B cell (primary cell): ENCODE measurements at regions not wholly inside any gene's neighbourhood (a gene's known extent, or its start where the extent isn't known, plus 50 kb on each side); places are given as distances from the start of the nearest gene placed in this dataset.

ENCODE experiments used
- ATAC-seq: fragments of 200-7000 bp; cut with Tn5 transposase; one replicate; pipeline ENCODE4 v1.10.0; 2021; ENCODE audit warnings: low read depth, mild to moderate bottlenecking, moderate number of reproducible peaks, moderate library complexity
- CTCF ChIA-PET: fragments of 350-600 bp; sonication (Branson Sonifier 250); formaldehyde crosslinking; loops from one replicate; lab custom pipeline; 2021; ENCODE audit warnings: antibody characterized with exemption, inconsistent platforms; lab: Charles Lee
- POLR2A ChIA-PET: fragments of 350-600 bp; sonication (Branson Sonifier 250); formaldehyde crosslinking; loops from one replicate; lab custom pipeline; 2021; ENCODE audit warnings: antibody characterized with exemption; lab: Charles Lee
- DNase-seq: peaks from one replicate; pipeline ENCODE4 v3.0.0; 2013
- H2AFZ ChIP-seq: 2 replicates; pipeline ENCODE4 v1.6.1; 2012; ENCODE audit warnings: mild to moderate bottlenecking, low read depth, low read length; ENCODE audit not compliant: insufficient read depth, poor library complexity, severe bottlenecking
- H3K27ac ChIP-seq, 2 donors: 1 replicate in 1 of 2; 2 replicates in 1 of 2; pipeline ENCODE4 v1.5.1; 2012 to 2013; ENCODE audit warnings: low read length in 2 of 2, mild to moderate bottlenecking in 2 of 2, moderate library complexity in 1 of 2
- H3K27me3 ChIP-seq, 4 experiments: fragments of 200-600 bp in 1 of 4; sonication (generic) in 1 of 4; replicated peaks in 1 of 4; 1 replicate in 2 of 4; 2 replicates in 2 of 4; pipeline versions ENCODE4 v1.6.1 to v1.7.0; 2013 to 2016; ENCODE audit warnings: low read length in 3 of 4, mild to moderate bottlenecking in 2 of 4, mixed read lengths in 1 of 4, moderate library complexity in 1 of 4; ENCODE audit not compliant: insufficient read depth in 4 of 4, control insufficient read depth in 3 of 4; ENCODE audit errors: control extremely low read depth in 1 of 4
- H3K36me3 ChIP-seq, 2 experiments: replicated peaks in 1 of 2; 1 replicate in 1 of 2; 2 replicates in 1 of 2; pipeline versions ENCODE4 v1.6.1 to v1.7.1; 2013; ENCODE audit warnings: low read length in 1 of 2; ENCODE audit not compliant: insufficient read depth in 2 of 2, control insufficient read depth in 1 of 2; ENCODE audit errors: control extremely low read depth in 1 of 2, extremely low read depth in 1 of 2
- H3K4me1 ChIP-seq, 2 donors: fragments of 200-600 bp in 1 of 2; sonication (generic) in 1 of 2; 1 replicate in 1 of 2; 2 replicates in 1 of 2; pipeline versions ENCODE4 v1.5.1 to v1.6.1; 2013 to 2017; ENCODE audit warnings: low read length in 2 of 2; ENCODE audit not compliant: control insufficient read depth in 2 of 2, insufficient read depth in 2 of 2
- H3K4me2 ChIP-seq: replicated peaks from 2 replicates; pipeline ENCODE3; 2012; ENCODE audit warnings: mild to moderate bottlenecking, low read depth, low read length; ENCODE audit not compliant: poor library complexity, severe bottlenecking
- H3K4me3 ChIP-seq, 5 experiments: fragments of 200-600 bp in 1 of 5; sonication (generic) in 1 of 5; 1 replicate in 3 of 5; 2 replicates in 2 of 5; pipeline versions ENCODE4 v1.5.1 to v1.7.0; 2011 to 2016; ENCODE audit warnings: low read length in 4 of 5, mild to moderate bottlenecking in 4 of 5, low read depth in 2 of 5, control low read depth in 1 of 5, moderate library complexity in 1 of 5; ENCODE audit not compliant: insufficient read depth in 1 of 5; ENCODE audit errors: control extremely low read depth in 1 of 5, extremely low read depth in 1 of 5
- H3K79me2 ChIP-seq: fragments of 200-600 bp; sonication (generic); one replicate; pipeline ENCODE4 v1.6.0; 2016; ENCODE audit warnings: low read length; ENCODE audit not compliant: control insufficient read depth, insufficient read depth
- H3K9ac ChIP-seq: fragments of 200-600 bp; sonication (generic); 2 replicates; pipeline ENCODE4 v1.6.1; 2017; ENCODE audit warnings: mild to moderate bottlenecking, low read length, moderate library complexity
- H3K9me3 ChIP-seq, 3 donors: one replicate each; pipeline versions ENCODE4 v1.6.1 to v1.7.1; 2013; ENCODE audit warnings: low read length in 2 of 3; ENCODE audit not compliant: control insufficient read depth in 2 of 3, insufficient read depth in 1 of 3; ENCODE audit errors: control extremely low read depth in 1 of 3
- H4K20me1 ChIP-seq: 2 replicates; pipeline ENCODE4 v1.6.0; 2012; ENCODE audit warnings: mild to moderate bottlenecking, low read length; ENCODE audit not compliant: insufficient read depth, control insufficient read depth, poor library complexity, severe bottlenecking
- H3K27ac Mint-ChIP-seq: one replicate; pipeline ENCODE4 v1.8.0; 2021; ENCODE audit warnings: mixed read lengths
- H3K27me3 Mint-ChIP-seq: one replicate; pipeline ENCODE4 v1.8.0; 2021; ENCODE audit warnings: mixed read lengths
- H3K4me1 Mint-ChIP-seq: one replicate; pipeline ENCODE4 v1.8.0; 2021; ENCODE audit warnings: mixed read lengths
- H3K4me3 Mint-ChIP-seq: one replicate; pipeline ENCODE4 v1.8.0; 2021; ENCODE audit warnings: mixed read lengths
- H3K9me3 Mint-ChIP-seq: one replicate; pipeline ENCODE4 v1.8.0; 2022; ENCODE audit warnings: mixed read lengths; ENCODE audit not compliant: insufficient read depth
- CTCF ChIP-seq: fragments of 200-600 bp; IDR thresholded peaks from one replicate; pipeline ENCODE4 v1.8.0; 2022; ENCODE audit warnings: antibody characterized with exemption, mild to moderate bottlenecking
- EZH2 ChIP-seq: IDR thresholded peaks from 2 replicates; pipeline ENCODE4 v1.6.1; 2012; ENCODE audit warnings: borderline replicate concordance, low read depth, mild to moderate bottlenecking, moderate library complexity, low read length; ENCODE audit not compliant: insufficient read depth, poor library complexity, severe bottlenecking
- WGBS: methylation state at CpG from one replicate; pipeline ENCODE4 v1.1.5; 2013; ENCODE audit warnings: missing lambda C conversion rate; ENCODE audit not compliant: insufficient coverage; 5-methylcytosine and 5-hydroxymethylcytosine counted together
- intact Hi-C: fragments of 100-400 bp; cut with micrococcal nuclease; formaldehyde crosslinking; loops from one replicate; pipeline ENCODE4 v1.10.0; 2022

- H3K9me3 ChIP-seq, result no peaks in the 10 kb centered on the region
- H3K4me2 ChIP-seq, result no peak overlapping the region
- no peaks in the 10 kb centered on the region for H3K36me3 ChIP-seq
- H3K4me1 ChIP-seq, result no peaks in the 10 kb centered on the region
- no peaks in the 10 kb centered on the region for H3K9me3 Mint-ChIP-seq
- H3K27ac Mint-ChIP-seq, result no peak overlapping the region
- no peak overlapping the region for H2AFZ ChIP-seq
- no peak overlapping the region for H3K9ac ChIP-seq
- peaks cover 0 to 2% (median 0%) of the 10 kb centered on the region in 4 experiments for H3K27me3 ChIP-seq
- no peak overlapping the region for H3K27ac ChIP-seq
- ChIA-PET POLR2A (no interaction called here), CTCF (no interaction called here)
- no peak overlapping the region for H3K4me3 ChIP-seq
- TF ChIP-seq EZH2 (no peak), CTCF (no peak)
- H4K20me1 ChIP-seq, result no peaks in the 10 kb centered on the region
- DNase-seq, result no peak
- peaks cover 6% of the 10 kb centered on the region for H3K27me3 Mint-ChIP-seq
- no peaks in the 10 kb centered on the region for H3K4me1 Mint-ChIP-seq
- H3K79me2 ChIP-seq, result no peaks in the 10 kb centered on the region
- no peak for ATAC-seq
- intact Hi-C loops, result no loop called here
- WGBS, result no CpG with 5 or more reads among the region's 8 CpGs
- no peak overlapping the region for H3K4me3 Mint-ChIP-seq
These were observed 142.9 kb upstream of the LNX1 start for GRCh38 chr4:53734182-53734581.

GRCh38 chr4:53732661-53733060 is 141.4 kb upstream of the LNX1 start:
- Histone ChIP-seq H3K36me3 (no peaks in the 10 kb centered on the region), H3K9ac (no peak overlapping the region), H3K9me3 (no peaks in the 10 kb centered on the region), H2AFZ (no peak overlapping the region), H3K79me2 (no peaks in the 10 kb centered on the region), H3K27ac (no peak overlapping the region), H3K27me3 (peaks cover 0 to 2% (median 0%) of the 10 kb centered on the region in 4 experiments), H3K4me2 (no peak overlapping the region), H3K4me1 (no peaks in the 10 kb centered on the region), H4K20me1 (no peaks in the 10 kb centered on the region), H3K4me3 (no peak overlapping the region)
- peaks cover 6% of the 10 kb centered on the region for H3K27me3 Mint-ChIP-seq
- no peaks in the 10 kb centered on the region for H3K9me3 Mint-ChIP-seq
- CTCF ChIA-PET, result no interaction called here
- no peaks in the 10 kb centered on the region for H3K4me1 Mint-ChIP-seq
- no CpG with 5 or more reads among the region's 1 CpG for WGBS
- POLR2A ChIA-PET, result no interaction called here
- ATAC-seq, result no peak
- no peak for DNase-seq
- TF ChIP-seq CTCF (no peak), EZH2 (no peak)
- H3K27ac Mint-ChIP-seq, result no peak overlapping the region
- intact Hi-C loops, result no loop called here
- no peak overlapping the region for H3K4me3 Mint-ChIP-seq
